IMR-90 (cell line): ENCODE measurements at regions not wholly inside any gene's neighbourhood (a gene's known extent, or its start where the extent isn't known, plus 50 kb on each side); places are given as distances from the start of the nearest gene placed in this dataset.

ENCODE experiments used
- ATAC-seq: fragments of 200-7000 bp; cut with Tn5 transposase; 2 replicates; pipeline ENCODE4 v1.9.1; 2020; ENCODE audit warnings: low read depth, mild to moderate bottlenecking, moderate library complexity
- BruUV-seq: library from RNA; stranded (reverse); fragments of 400-500 nt; replicated peaks from 2 replicates; lab custom pipeline; 2021; lab: Mats Ljungman, UMichigan
- CTCF ChIA-PET: fragments of 300-600 bp; formaldehyde crosslinking; extraction: SDS; loops from one replicate; lab custom pipeline; 2021; ENCODE audit warnings: antibody characterized with exemption; lab: Yijun Ruan, JAX
- POLR2A ChIA-PET: fragments of 300-600 bp; sonication (Branson Sonifier 250); formaldehyde crosslinking; loops from one replicate; lab custom pipeline; 2022; ENCODE audit warnings: antibody characterized with exemption; ENCODE audit not compliant: unreplicated experiment; lab: Charles Lee
- DNase-seq: peaks from one replicate; pipeline ENCODE4 v3.0.0; 2013
- H2AFZ ChIP-seq: replicated peaks from 2 replicates; pipeline ENCODE3; 2013; ENCODE audit warnings: low read length, mild to moderate bottlenecking; ENCODE audit not compliant: poor library complexity
- H2AK5ac ChIP-seq: 2 replicates; pipeline ENCODE4 v1.6.1; 2013; ENCODE audit warnings: low read depth, low read length, inconsistent platforms
- H2AK9ac ChIP-seq: replicated peaks from 2 replicates; pipeline ENCODE3; 2013; ENCODE audit warnings: mild to moderate bottlenecking, low read depth, low read length, moderate library complexity; ENCODE audit not compliant: poor library complexity
- H2BK120ac ChIP-seq: 2 replicates; pipeline ENCODE4 v1.6.1; 2013; ENCODE audit warnings: low read depth, low read length, inconsistent platforms
- H2BK15ac ChIP-seq: 3 replicates; pipeline ENCODE4 v1.6.1; 2013; ENCODE audit warnings: low read depth, low read length, inconsistent platforms
- H2BK20ac ChIP-seq: 2 replicates; pipeline ENCODE4 v1.6.1; 2013; ENCODE audit warnings: low read depth, mild to moderate bottlenecking, inconsistent platforms, low read length, moderate library complexity
- H2BK5ac ChIP-seq: 2 replicates; pipeline ENCODE4 v1.6.1; 2013; ENCODE audit warnings: mild to moderate bottlenecking, low read depth, low read length, inconsistent platforms; ENCODE audit not compliant: poor library complexity, severe bottlenecking
- H3K14ac ChIP-seq: replicated peaks from 2 replicates; pipeline ENCODE4 v1.6.1; 2013; ENCODE audit warnings: low read depth, low read length, inconsistent platforms
- H3K18ac ChIP-seq: 2 replicates; pipeline ENCODE4 v1.6.1; 2013; ENCODE audit warnings: low read depth, low read length, control low read depth
- H3K23ac ChIP-seq: 2 replicates; pipeline ENCODE4 v1.6.1; 2013; ENCODE audit warnings: low read depth, low read length, inconsistent platforms
- H3K27ac ChIP-seq: 2 replicates; pipeline ENCODE4 v1.5.1; 2013; ENCODE audit warnings: mild to moderate bottlenecking, control low read depth, low read length; ENCODE audit not compliant: insufficient read depth
- H3K27me3 ChIP-seq: 2 replicates; pipeline ENCODE4 v1.6.1; 2013; ENCODE audit warnings: low read length; ENCODE audit not compliant: control insufficient read depth, insufficient read depth
- H3K36me3 ChIP-seq: 2 replicates; pipeline ENCODE4 v1.6.1; 2013; ENCODE audit warnings: low read length, mixed read lengths; ENCODE audit not compliant: control insufficient read depth, insufficient read depth
- H3K4ac ChIP-seq: 2 replicates; pipeline ENCODE4 v1.6.1; 2013; ENCODE audit warnings: low read depth, low read length, inconsistent platforms
- H3K4me1 ChIP-seq: 2 replicates; pipeline ENCODE4 v1.6.1; 2013; ENCODE audit warnings: low read length, mixed read lengths; ENCODE audit not compliant: control insufficient read depth, insufficient read depth
- H3K4me2 ChIP-seq: 2 replicates; pipeline ENCODE4 v1.6.1; 2013; ENCODE audit warnings: low read depth, mild to moderate bottlenecking, control low read depth, low read length, moderate library complexity
- H3K4me3 ChIP-seq: 2 replicates; pipeline ENCODE4 v1.5.1; 2013; ENCODE audit warnings: low read depth, mild to moderate bottlenecking, control low read depth, low read length, moderate library complexity; ENCODE audit not compliant: insufficient read depth
- H3K56ac ChIP-seq: 2 replicates; pipeline ENCODE4 v1.6.1; 2013; ENCODE audit warnings: low read length, inconsistent platforms; ENCODE audit not compliant: insufficient read depth; ENCODE audit errors: extremely low read depth
- H3K79me1 ChIP-seq, 2 experiments: 2 replicates each; pipeline ENCODE4 v1.6.1; 2013; ENCODE audit warnings: low read length in 2 of 2, inconsistent platforms in 1 of 2, low read depth in 1 of 2
- H3K9ac ChIP-seq: 2 replicates; pipeline ENCODE4 v1.6.1; 2013; ENCODE audit warnings: low read depth, low read length, control low read depth
- H3K9me1 ChIP-seq: 2 replicates; pipeline ENCODE4 v1.6.1; 2013; ENCODE audit warnings: low read length, inconsistent platforms; ENCODE audit not compliant: insufficient read depth
- H3K9me3 ChIP-seq: 2 replicates; pipeline ENCODE4 v1.6.1; 2013; ENCODE audit warnings: low read length; ENCODE audit not compliant: control insufficient read depth, insufficient read depth
- H4K20me1 ChIP-seq: 2 replicates; pipeline ENCODE4 v1.6.1; 2013; ENCODE audit warnings: low read length, inconsistent platforms; ENCODE audit not compliant: insufficient read depth
- H4K5ac ChIP-seq: 2 replicates; pipeline ENCODE4 v1.6.1; 2013; ENCODE audit warnings: mild to moderate bottlenecking, low read depth, low read length, control low read depth
- H4K8ac ChIP-seq, 2 experiments: 2 replicates each; pipeline ENCODE4 v1.6.1; 2013; ENCODE audit warnings: low read depth in 2 of 2, low read length in 2 of 2, control low read depth in 1 of 2, inconsistent platforms in 1 of 2
- H4K91ac ChIP-seq: 2 replicates; pipeline ENCODE4 v1.6.1; 2013; ENCODE audit warnings: low read depth, low read length, inconsistent platforms; ENCODE audit not compliant: insufficient read depth
- BHLHE40 ChIP-seq: fragments of 150-350 bp; IDR thresholded peaks from 2 replicates; pipeline ENCODE4 v1.6.1; 2016; ENCODE audit warnings: mild to moderate bottlenecking, low read depth, low read length
- CHD1 ChIP-seq: IDR thresholded peaks from 2 replicates; pipeline ENCODE4 v1.6.1; 2012; ENCODE audit warnings: low read depth, low read length, improper control_type of control experiment
- FOS ChIP-seq: fragments of 150-350 bp; IDR thresholded peaks from 2 replicates; pipeline ENCODE4 v1.6.1; 2016; ENCODE audit warnings: low read depth, low read length
- POLR2A ChIP-seq: IDR thresholded peaks from 2 replicates; pipeline ENCODE4 v1.6.1; 2012; ENCODE audit warnings: mild to moderate bottlenecking, low read depth, low read length
- RAD21 ChIP-seq: IDR thresholded peaks from 2 replicates; pipeline ENCODE4 v1.6.1; 2012; ENCODE audit warnings: low read length, improper control_type of control experiment
- RCOR1 ChIP-seq: IDR thresholded peaks from 2 replicates; pipeline ENCODE4 v1.6.1; 2012; ENCODE audit warnings: mild to moderate bottlenecking, low read length, improper control_type of control experiment; ENCODE audit not compliant: insufficient replicate concordance
- SMC3 ChIP-seq: fragments of 150-350 bp; IDR thresholded peaks from 2 replicates; pipeline ENCODE4 v1.6.1; 2016; ENCODE audit warnings: low read depth, mild to moderate bottlenecking, antibody characterized with exemption, low read length, moderate library complexity
- WGBS, 2 experiments: methylation state at CpG; one replicate each; pipeline versions ENCODE4 v1.1.5 to v1.1.7; 2013; ENCODE audit warnings: missing lambda C conversion rate in 2 of 2; ENCODE audit not compliant: insufficient read length in 1 of 2; ENCODE audit errors: extremely low coverage in 2 of 2; 5-methylcytosine and 5-hydroxymethylcytosine counted together
- dilution Hi-C: fragments of 300-500 bp; cut with HindIII; formaldehyde crosslinking; loops from one replicate; pipeline ENCODE4 v1.14.3; 2018; ENCODE audit warnings: low sequenced_read_pairs; ENCODE audit not compliant: unreplicated experiment
- in situ Hi-C: fragments of 300-500 bp; cut with MboI; formaldehyde crosslinking; loops from 3 replicates; pipeline ENCODE4 v1.14.3; 2019; ENCODE audit warnings: low sequenced_read_pairs, inconsistent platforms, mixed read lengths
- intact Hi-C: fragments of 100-400 bp; cut with micrococcal nuclease; formaldehyde crosslinking; loops from 2 replicates; pipeline ENCODE4 v1.10.0; 2022
- TF ChIP-seq, protein P1 (sequence below): conservative IDR thresholded peaks from 2 replicates; pipeline ENCODE4 v1.5.1; 2012; ENCODE audit warnings: mild to moderate bottlenecking, low read depth, low read length, improper control_type of control experiment
- TF ChIP-seq, protein P2 (sequence below): fragments of 150-350 bp; IDR thresholded peaks from 2 replicates; pipeline ENCODE4 v1.6.1; 2017; ENCODE audit warnings: mild to moderate bottlenecking, antibody characterized with exemption, low read length, low read depth
- TF ChIP-seq, protein P3 (sequence below): fragments of 150-350 bp; IDR thresholded peaks from 2 replicates; pipeline ENCODE4 v1.6.1; 2016; ENCODE audit warnings: low read depth, mild to moderate bottlenecking, low read length, moderate library complexity, borderline replicate concordance

DNA sequence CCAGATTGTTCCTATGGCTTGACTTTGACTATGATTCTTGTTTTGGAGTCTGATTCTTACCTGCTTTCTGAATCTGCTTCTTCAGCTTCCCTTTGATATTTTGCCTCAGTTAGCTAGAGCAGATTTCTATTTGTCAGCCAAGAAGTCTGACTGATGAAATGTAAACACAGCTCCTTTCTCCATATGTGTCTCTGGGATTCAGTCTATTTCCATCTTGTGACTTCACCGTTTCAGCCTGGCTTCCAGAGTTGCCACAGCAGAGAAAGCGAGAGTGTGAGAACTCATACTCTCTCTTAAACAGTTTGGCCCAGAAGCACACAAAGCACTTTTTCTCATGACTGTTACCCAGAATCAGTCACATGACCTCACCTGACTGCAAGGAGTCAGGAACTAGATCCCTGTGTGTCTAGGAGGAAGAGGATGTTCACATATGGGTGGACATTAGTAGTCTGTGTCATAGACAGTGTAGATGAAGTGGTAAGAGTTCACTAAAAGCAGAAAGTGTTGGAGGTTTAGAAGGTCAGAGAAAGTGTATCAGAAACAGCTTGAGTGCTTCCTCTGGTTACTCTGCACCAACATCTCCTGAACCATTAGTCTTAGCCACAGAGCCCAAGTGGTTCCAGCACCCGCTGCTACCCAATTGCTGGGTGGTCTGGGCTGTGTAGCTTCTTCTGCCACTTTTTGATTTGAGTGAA lies 103.4 kb upstream of the CDK6 start:
- Histone ChIP-seq H2AFZ (no peak overlapping the region), H2BK5ac (no peak overlapping the region), H3K36me3 (no peaks in the 10 kb centered on the region), H2AK9ac (no peak overlapping the region), H3K27me3 (no peaks in the 10 kb centered on the region), H2BK20ac (no peak overlapping the region), H3K18ac (no peak overlapping the region), H3K23ac (no peak overlapping the region), H3K9ac (no peak overlapping the region), H3K56ac (no peak overlapping the region), H3K27ac (no peak overlapping the region), H2AK5ac (no peak overlapping the region), H4K8ac (no peak overlapping the region), H3K4me3 (no peak overlapping the region), H2BK15ac (no peak overlapping the region), H4K5ac (no peak overlapping the region), H2BK120ac (no peak overlapping the region), H4K20me1 (no peaks in the 10 kb centered on the region), H4K91ac (no peak overlapping the region), H3K4me2 (no peak overlapping the region), H3K9me1 (no peaks in the 10 kb centered on the region), H3K14ac (no peak overlapping the region), H3K9me3 (peaks cover 14% of the 10 kb centered on the region), H3K79me1 (no peaks in the 10 kb centered on the region), H3K4me1 (no peaks in the 10 kb centered on the region), H3K4ac (no peak overlapping the region)
- TF ChIP-seq RCOR1 (no peak), RAD21 (no peak), CHD1 (no peak), POLR2A (no peak), BHLHE40 (no peak), FOS (no peak), SMC3 (no peak)
- TF ChIP-seq, protein P1, sequence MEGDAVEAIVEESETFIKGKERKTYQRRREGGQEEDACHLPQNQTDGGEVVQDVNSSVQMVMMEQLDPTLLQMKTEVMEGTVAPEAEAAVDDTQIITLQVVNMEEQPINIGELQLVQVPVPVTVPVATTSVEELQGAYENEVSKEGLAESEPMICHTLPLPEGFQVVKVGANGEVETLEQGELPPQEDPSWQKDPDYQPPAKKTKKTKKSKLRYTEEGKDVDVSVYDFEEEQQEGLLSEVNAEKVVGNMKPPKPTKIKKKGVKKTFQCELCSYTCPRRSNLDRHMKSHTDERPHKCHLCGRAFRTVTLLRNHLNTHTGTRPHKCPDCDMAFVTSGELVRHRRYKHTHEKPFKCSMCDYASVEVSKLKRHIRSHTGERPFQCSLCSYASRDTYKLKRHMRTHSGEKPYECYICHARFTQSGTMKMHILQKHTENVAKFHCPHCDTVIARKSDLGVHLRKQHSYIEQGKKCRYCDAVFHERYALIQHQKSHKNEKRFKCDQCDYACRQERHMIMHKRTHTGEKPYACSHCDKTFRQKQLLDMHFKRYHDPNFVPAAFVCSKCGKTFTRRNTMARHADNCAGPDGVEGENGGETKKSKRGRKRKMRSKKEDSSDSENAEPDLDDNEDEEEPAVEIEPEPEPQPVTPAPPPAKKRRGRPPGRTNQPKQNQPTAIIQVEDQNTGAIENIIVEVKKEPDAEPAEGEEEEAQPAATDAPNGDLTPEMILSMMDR: no peak
- TF ChIP-seq, protein P2, sequence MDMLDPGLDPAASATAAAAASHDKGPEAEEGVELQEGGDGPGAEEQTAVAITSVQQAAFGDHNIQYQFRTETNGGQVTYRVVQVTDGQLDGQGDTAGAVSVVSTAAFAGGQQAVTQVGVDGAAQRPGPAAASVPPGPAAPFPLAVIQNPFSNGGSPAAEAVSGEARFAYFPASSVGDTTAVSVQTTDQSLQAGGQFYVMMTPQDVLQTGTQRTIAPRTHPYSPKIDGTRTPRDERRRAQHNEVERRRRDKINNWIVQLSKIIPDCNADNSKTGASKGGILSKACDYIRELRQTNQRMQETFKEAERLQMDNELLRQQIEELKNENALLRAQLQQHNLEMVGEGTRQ: no peak
- TF ChIP-seq, protein P3, sequence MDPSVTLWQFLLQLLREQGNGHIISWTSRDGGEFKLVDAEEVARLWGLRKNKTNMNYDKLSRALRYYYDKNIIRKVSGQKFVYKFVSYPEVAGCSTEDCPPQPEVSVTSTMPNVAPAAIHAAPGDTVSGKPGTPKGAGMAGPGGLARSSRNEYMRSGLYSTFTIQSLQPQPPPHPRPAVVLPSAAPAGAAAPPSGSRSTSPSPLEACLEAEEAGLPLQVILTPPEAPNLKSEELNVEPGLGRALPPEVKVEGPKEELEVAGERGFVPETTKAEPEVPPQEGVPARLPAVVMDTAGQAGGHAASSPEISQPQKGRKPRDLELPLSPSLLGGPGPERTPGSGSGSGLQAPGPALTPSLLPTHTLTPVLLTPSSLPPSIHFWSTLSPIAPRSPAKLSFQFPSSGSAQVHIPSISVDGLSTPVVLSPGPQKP: no peak
- intact Hi-C loops: no loop called here
- in situ Hi-C loops: no loop called here
- ChIA-PET CTCF (interaction anchor here (0.9 kb wide), 1 partner anchor 13 kb away, joined by 3 read pairs; no protein-coding TSS in a partner anchor), POLR2A (interaction anchor here (0.6 kb wide), 1 partner anchor 1098 kb away, joined by 4 read pairs; no protein-coding TSS in a partner anchor)
- dilution Hi-C loops: no loop called here
- no peak for ATAC-seq
- no TSS peak for BruUV-seq
- no peak for DNase-seq
- WGBS, 2 experiments: 25% methylated on average over 1 of the region's 3 CpGs; no CpG with 5 or more reads in 1 of the 2 experiments
